PFSK-1 (cell line): ENCODE measurements at regions not wholly inside any gene's neighbourhood (a gene's known extent, or its start where the extent isn't known, plus 50 kb on each side); places are given as distances from the start of the nearest gene placed in this dataset.

Source experiments
- FOXP2 ChIP-seq: optimal IDR thresholded peaks from 2 replicates; pipeline ENCODE3; 2011; ENCODE audit warnings: borderline replicate concordance, control low read depth, inconsistent platforms; ENCODE audit not compliant: insufficient read depth; ENCODE audit errors: extremely low read length, extremely low read depth
- POLR2AphosphoS5 ChIP-seq: IDR thresholded peaks from 2 replicates; pipeline ENCODE4 v1.6.1; 2012; ENCODE audit warnings: low read depth, mild to moderate bottlenecking, control low read depth, low read length, moderate library complexity
- REST ChIP-seq, 2 experiments: IDR thresholded peaks; 2 replicates each; pipeline versions ENCODE4 v1.6.1 to v1.8.0; 2011 to 2012; ENCODE audit warnings: low read depth in 2 of 2, low read length in 2 of 2, control low read depth in 1 of 2, inconsistent platforms in 1 of 2, mild to moderate bottlenecking in 1 of 2, moderate library complexity in 1 of 2; ENCODE audit not compliant: insufficient read depth in 1 of 2
- SIN3A ChIP-seq: IDR thresholded peaks from 2 replicates; pipeline ENCODE4 v1.6.1; 2012; ENCODE audit warnings: mild to moderate bottlenecking, low read length, moderate library complexity, borderline replicate concordance; ENCODE audit not compliant: insufficient read depth
- TAF1 ChIP-seq: IDR thresholded peaks from 2 replicates; pipeline ENCODE4 v1.6.1; 2012; ENCODE audit warnings: low read length, control low read depth, borderline replicate concordance; ENCODE audit not compliant: insufficient read depth

- no peak for TF ChIP-seq FOXP2
- TF ChIP-seq POLR2AphosphoS5 = no peak
- TF ChIP-seq SIN3A = no peak
- TF ChIP-seq REST (IDR thresholded peaks at IDR 0.05; ENCODE audit: insufficient read depth in 1 of 2, low read depth in 2 of 2, low read length in 2 of 2) = no peak
- no peak for TF ChIP-seq TAF1
Observed at GRCh38 chr2:150126143-150126740, 361.2 kb downstream of the RND3 start.

DNA sequence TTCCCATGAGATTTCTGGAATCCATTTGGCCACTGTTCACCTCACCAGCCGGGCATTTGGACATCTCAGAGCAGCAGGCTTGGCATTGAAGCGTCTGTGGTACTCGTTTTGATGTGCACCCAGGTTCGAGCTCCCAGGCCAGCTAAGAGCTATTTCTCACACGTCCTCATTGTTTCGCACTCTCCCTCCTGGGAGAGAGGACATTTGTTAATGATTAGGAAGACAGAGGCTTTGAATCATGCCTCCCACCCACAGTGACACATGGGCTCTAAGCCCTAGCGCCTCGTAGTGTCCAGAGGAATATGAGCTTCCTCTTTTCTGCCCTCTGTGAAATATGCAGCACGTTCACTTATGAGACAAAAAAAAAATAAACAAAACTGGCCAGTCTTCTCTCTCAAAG lies 361.8 kb downstream of the RND3 start:
- TF ChIP-seq REST (IDR thresholded peaks at IDR 0.05; ENCODE audit: insufficient read depth in 1 of 2, low read depth in 2 of 2, low read length in 2 of 2) (no peak), TAF1 (no peak), FOXP2 (no peak), SIN3A (no peak), POLR2AphosphoS5 (no peak)

- TF ChIP-seq REST (IDR thresholded peaks at IDR 0.05; ENCODE audit: insufficient read depth in 1 of 2, low read depth in 2 of 2, low read length in 2 of 2) (no peak), FOXP2 (no peak), TAF1 (no peak), POLR2AphosphoS5 (no peak), SIN3A (no peak)
Observed at GRCh38 chr2:150125188-150125587, 362.3 kb downstream of the RND3 start.

DNA sequence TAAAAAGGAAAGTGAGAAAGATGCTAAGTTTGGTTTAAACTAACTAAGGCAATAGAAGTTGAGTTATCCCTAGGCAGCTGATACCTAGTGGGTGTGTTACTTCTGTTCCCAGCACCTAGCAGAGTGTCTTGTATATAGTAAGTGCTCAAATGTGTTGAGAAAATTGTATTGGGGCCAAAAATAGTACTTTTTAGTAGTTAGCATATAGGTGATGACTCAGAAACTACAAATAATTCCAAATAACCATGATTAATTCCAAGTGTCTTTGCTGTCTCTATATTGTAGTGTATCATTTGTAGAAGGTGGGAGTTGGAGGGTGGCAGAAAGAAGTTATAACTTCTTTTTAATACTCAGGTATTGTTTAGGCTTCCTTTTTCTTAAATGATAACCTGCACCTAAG lies 362.7 kb downstream of the RND3 start:
- TF ChIP-seq TAF1 (no peak), FOXP2 (no peak), SIN3A (no peak), REST (IDR thresholded peaks at IDR 0.05; ENCODE audit: insufficient read depth in 1 of 2, low read depth in 2 of 2, low read length in 2 of 2) (no peak), POLR2AphosphoS5 (no peak)

DNA sequence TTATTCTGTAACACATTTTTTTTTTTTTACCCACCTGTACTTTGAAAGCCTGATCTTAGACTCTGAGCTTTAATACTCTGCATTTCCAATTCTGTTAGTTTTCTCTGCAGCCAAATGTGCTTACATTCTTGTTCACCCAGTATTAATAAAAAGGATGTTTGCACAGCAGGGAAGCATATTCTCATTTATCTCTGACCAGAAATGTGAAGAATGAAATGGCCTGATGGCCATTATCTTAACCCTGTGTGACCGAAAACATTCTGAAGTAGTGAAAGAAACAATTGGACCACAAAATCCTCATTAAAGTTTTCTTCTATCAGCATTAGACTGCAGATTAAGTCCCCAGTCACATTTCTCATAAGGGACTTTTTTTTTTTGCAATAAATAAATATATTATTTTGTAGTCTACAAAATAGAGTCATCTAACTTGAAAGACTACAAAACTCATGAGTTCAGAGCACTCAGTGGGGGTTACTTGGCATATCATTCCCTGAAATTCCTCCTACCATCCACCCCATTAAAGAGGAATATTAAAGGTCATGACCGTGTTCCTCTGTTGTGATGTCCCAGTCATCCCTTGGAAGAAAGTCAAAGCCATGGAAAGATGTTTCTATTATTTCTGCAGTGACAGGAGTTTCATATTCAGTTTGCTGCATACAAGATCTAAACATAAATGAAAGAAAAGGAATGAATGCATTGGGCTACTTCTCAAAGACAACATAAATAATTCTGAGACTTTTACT lies 364.4 kb downstream of the RND3 start:
- TF ChIP-seq POLR2AphosphoS5 (no peak), SIN3A (no peak), REST (IDR thresholded peaks at IDR 0.05; ENCODE audit: insufficient read depth in 1 of 2, low read depth in 2 of 2, low read length in 2 of 2) (no peak), FOXP2 (no peak), TAF1 (no peak)
